Ishikawa (cell line): ENCODE measurements at regions not wholly inside any gene's neighbourhood (a gene's known extent, or its start where the extent isn't known, plus 50 kb on each side); places are given as distances from the start of the nearest gene placed in this dataset.

Experiments used
- CEBPB ChIP-seq: IDR thresholded peaks from 2 replicates; pipeline ENCODE4 v1.6.1; 2012
- CREB1 ChIP-seq: IDR thresholded peaks from 2 replicates; pipeline ENCODE4 v1.6.1; 2012; ENCODE audit warnings: low read depth
- EGR1 ChIP-seq: IDR thresholded peaks from 2 replicates; pipeline ENCODE4 v1.6.1; 2012
- EP300 ChIP-seq: IDR thresholded peaks from 2 replicates; pipeline ENCODE4 v1.6.1; 2012; ENCODE audit warnings: borderline replicate concordance
- FOXM1 ChIP-seq: IDR thresholded peaks from 2 replicates; pipeline ENCODE4 v1.6.1; 2012; ENCODE audit warnings: low read depth, borderline replicate concordance
- MAX ChIP-seq: IDR thresholded peaks from 2 replicates; pipeline ENCODE4 v1.6.1; 2012
- NFIC ChIP-seq: IDR thresholded peaks from 2 replicates; pipeline ENCODE4 v1.6.1; 2012
- RAD21 ChIP-seq: IDR thresholded peaks from 2 replicates; pipeline ENCODE4 v1.6.1; 2012; ENCODE audit warnings: low read depth
- REST ChIP-seq: IDR thresholded peaks from 2 replicates; pipeline ENCODE4 v1.6.1; 2012; ENCODE audit warnings: low read depth, mild to moderate bottlenecking
- TAF1 ChIP-seq: IDR thresholded peaks from 2 replicates; pipeline ENCODE4 v1.6.1; 2012; ENCODE audit warnings: low read depth, mild to moderate bottlenecking
- TCF12 ChIP-seq: IDR thresholded peaks from 2 replicates; pipeline ENCODE4 v1.6.1; 2012; ENCODE audit warnings: low read depth
- TEAD4 ChIP-seq: IDR thresholded peaks from 2 replicates; pipeline ENCODE4 v1.6.1; 2012
- USF1 ChIP-seq: IDR thresholded peaks from 2 replicates; pipeline ENCODE4 v1.6.1; 2012
- YY1 ChIP-seq: IDR thresholded peaks from 2 replicates; pipeline ENCODE4 v1.6.1; 2012; ENCODE audit warnings: low read depth
- ZBTB7A ChIP-seq: IDR thresholded peaks from 2 replicates; pipeline ENCODE4 v1.6.1; 2012; ENCODE audit warnings: low read depth

- TF ChIP-seq ZBTB7A (no peak), RAD21 (no peak), EGR1 (no peak), TAF1 (no peak), MAX (no peak), REST (no peak), NFIC (no peak), TCF12 (no peak)
Observed at GRCh38 chr5:97528941-97529340, 345.9 kb upstream of the RIOK2 start.

GRCh38 chr5:97529354-97529985 is 346.4 kb upstream of the RIOK2 start:
- no peak for TF ChIP-seq RAD21
- TF ChIP-seq NFIC: no peak

GRCh38 chr5:97531549-97531948 is 348.5 kb upstream of the RIOK2 start:
- TF ChIP-seq RAD21 (no peak), MAX (no peak), TAF1 (no peak), USF1 (no peak), CREB1 (no peak), EGR1 (no peak), EP300 (no peak), NFIC (no peak), REST (no peak), TEAD4 (no peak), CEBPB (no peak), TCF12 (no peak)

GRCh38 chr5:97534166-97534565 is 351.1 kb upstream of the RIOK2 start:
- TF ChIP-seq EP300: no peak
- no peak for TF ChIP-seq CREB1
- TF ChIP-seq CEBPB: no peak
- peak; percentile 64 for TF ChIP-seq RAD21
- no peak for TF ChIP-seq FOXM1
- no peak for TF ChIP-seq NFIC
- TF ChIP-seq ZBTB7A: no peak
- no peak for TF ChIP-seq TCF12

- TF ChIP-seq RAD21 (no peak), TEAD4 (no peak), CREB1 (no peak), REST (no peak), MAX (no peak)
Observed at GRCh38 chr5:97536683-97537082, 353.6 kb upstream of the RIOK2 start.

GRCh38 chr5:97538912-97539311 is 355.9 kb upstream of the RIOK2 start:
- TF ChIP-seq TAF1: no peak
- no peak for TF ChIP-seq ZBTB7A
- no peak for TF ChIP-seq EP300
- TF ChIP-seq MAX: no peak
- TF ChIP-seq CEBPB: no peak
- no peak for TF ChIP-seq USF1
- no peak for TF ChIP-seq EGR1
- TF ChIP-seq TEAD4: no peak
- no peak for TF ChIP-seq CREB1
- no peak for TF ChIP-seq RAD21
- no peak for TF ChIP-seq REST
- TF ChIP-seq NFIC: no peak
- TF ChIP-seq FOXM1: no peak
- TF ChIP-seq TCF12: no peak
- no peak for TF ChIP-seq YY1
